Epithelial cell of esophagus (primary cell): ENCODE measurements at regions not wholly inside any gene's neighbourhood (a gene's known extent, or its start where the extent isn't known, plus 50 kb on each side); places are given as distances from the start of the nearest gene placed in this dataset.

Experiments
- DNase-seq: peaks from one replicate; pipeline ENCODE4 v3.0.0; 2010; ENCODE audit warnings: low read depth
- H3K4me3 ChIP-seq: 2 replicates; pipeline ENCODE4 v1.5.1; 2011; ENCODE audit warnings: mild to moderate bottlenecking, low read length, control low read depth
- TF ChIP-seq, protein P1 (sequence below): IDR thresholded peaks from 2 replicates; pipeline ENCODE4 v1.5.1; 2011; ENCODE audit warnings: low read depth, mild to moderate bottlenecking, low read length, control low read depth, inconsistent platforms; ENCODE audit not compliant: insufficient read depth; ENCODE audit errors: missing control alignments

- TF ChIP-seq, protein P1, sequence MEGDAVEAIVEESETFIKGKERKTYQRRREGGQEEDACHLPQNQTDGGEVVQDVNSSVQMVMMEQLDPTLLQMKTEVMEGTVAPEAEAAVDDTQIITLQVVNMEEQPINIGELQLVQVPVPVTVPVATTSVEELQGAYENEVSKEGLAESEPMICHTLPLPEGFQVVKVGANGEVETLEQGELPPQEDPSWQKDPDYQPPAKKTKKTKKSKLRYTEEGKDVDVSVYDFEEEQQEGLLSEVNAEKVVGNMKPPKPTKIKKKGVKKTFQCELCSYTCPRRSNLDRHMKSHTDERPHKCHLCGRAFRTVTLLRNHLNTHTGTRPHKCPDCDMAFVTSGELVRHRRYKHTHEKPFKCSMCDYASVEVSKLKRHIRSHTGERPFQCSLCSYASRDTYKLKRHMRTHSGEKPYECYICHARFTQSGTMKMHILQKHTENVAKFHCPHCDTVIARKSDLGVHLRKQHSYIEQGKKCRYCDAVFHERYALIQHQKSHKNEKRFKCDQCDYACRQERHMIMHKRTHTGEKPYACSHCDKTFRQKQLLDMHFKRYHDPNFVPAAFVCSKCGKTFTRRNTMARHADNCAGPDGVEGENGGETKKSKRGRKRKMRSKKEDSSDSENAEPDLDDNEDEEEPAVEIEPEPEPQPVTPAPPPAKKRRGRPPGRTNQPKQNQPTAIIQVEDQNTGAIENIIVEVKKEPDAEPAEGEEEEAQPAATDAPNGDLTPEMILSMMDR, result no peak
- no peak for DNase-seq
- H3K4me3 ChIP-seq, result no peak overlapping the region
These were observed 249.3 kb upstream of the APCDD1 start for GRCh38 chr18:10205151-10205550.

- no peak for DNase-seq
- TF ChIP-seq, protein P1, result no peak
- no peak overlapping the region for H3K4me3 ChIP-seq
These were observed 246.6 kb upstream of the APCDD1 start for GRCh38 chr18:10207682-10208345.

DNA sequence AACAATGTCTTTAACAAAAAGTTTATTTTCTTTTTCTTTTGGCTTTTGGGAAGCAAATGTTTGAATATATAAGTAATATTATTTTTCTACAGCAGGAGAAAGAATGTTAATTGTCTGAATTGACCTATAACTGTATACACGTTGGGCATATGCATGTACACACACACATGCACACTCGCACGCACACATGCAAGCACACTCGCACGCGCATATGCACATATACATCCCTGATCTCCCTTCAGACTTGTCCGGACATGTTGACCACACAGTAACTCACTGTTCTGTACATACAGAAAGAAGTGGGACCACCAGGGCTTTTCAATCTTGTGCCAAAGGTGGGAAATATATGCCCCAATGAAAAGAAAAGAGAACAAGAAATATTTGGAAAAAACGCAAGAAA is 245.1 kb upstream of the APCDD1 start:
- TF ChIP-seq, protein P1, result no peak
- H3K4me3 ChIP-seq, result no peak overlapping the region
- no peak for DNase-seq

DNA sequence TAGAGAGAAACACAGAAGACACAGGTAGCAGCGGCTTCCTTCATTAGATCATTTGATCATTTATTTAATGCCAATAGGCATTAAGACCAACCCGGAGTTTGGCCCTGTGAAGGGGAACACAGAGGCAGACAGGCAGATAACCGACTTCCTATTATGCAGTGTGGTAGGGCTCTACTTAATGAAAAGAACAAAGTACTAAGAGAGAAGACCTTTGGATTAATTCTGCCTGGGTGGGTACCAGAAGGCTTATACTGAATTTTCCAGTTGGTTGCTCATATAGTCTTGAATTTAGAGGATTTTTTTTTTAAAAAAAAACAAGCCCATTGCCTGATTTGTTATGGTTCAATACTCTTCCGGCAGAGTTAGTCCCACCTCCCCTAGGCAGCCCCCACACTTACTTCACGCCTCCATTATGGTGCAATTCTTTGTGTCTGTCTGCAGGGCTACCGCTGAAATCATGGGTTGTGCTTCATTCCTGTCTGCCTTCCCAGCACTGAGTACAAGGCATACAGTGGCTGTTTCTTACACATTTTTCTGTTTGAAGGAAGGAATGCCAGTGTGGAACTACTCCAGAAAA is 244.3 kb upstream of the APCDD1 start:
- no peak overlapping the region for H3K4me3 ChIP-seq
- DNase-seq, result no peak
- TF ChIP-seq, protein P1, result no peak

- DNase-seq, result peak; percentile 71
These were observed 240.9 kb upstream of the APCDD1 start for GRCh38 chr18:10213526-10213925.

DNA sequence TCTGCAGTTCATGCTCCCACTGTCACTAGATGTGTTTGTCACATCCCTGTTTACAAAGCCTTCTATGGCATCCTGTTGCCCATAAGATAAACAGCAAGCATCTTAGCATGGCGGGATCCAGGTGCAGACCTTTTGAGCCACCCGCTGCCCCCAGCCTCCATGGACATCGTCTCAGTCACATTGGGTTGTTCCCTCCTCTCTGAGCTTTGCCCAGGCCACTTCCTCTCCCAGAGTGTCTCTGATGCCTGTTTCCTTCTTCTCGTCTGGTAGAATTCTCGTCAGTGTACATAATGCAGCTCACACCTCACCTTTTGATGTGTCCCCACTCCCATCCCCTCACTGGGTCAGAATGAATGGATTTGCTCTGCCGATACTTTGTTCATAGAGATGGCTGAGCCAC is 239.0 kb upstream of the APCDD1 start:
- no peak overlapping the region for H3K4me3 ChIP-seq
- TF ChIP-seq, protein P1, result no peak
- DNase-seq, result no peak

More at GRCh38 chr18:10213526-10213925, 240.9 kb upstream of the APCDD1 start:
- TF ChIP-seq, protein P1, result no peak
- H3K4me3 ChIP-seq, result no peak overlapping the region

- no peak overlapping the region for H3K4me3 ChIP-seq
- no peak for DNase-seq
- TF ChIP-seq, protein P1, result no peak
These were observed 237.6 kb upstream of the APCDD1 start for GRCh38 chr18:10216791-10217190.
